ENCODE measurements at regions not wholly inside any gene's neighbourhood (a gene's known extent, or its start where the extent isn't known, plus 50 kb on each side); places are given as distances from the start of the nearest gene placed in this dataset.
"Not testable (repeated sequence)": the region's sequence is repeated elsewhere in the genome, so short reads cannot be mapped to it uniquely, and the experiment has no call there.

DNA sequence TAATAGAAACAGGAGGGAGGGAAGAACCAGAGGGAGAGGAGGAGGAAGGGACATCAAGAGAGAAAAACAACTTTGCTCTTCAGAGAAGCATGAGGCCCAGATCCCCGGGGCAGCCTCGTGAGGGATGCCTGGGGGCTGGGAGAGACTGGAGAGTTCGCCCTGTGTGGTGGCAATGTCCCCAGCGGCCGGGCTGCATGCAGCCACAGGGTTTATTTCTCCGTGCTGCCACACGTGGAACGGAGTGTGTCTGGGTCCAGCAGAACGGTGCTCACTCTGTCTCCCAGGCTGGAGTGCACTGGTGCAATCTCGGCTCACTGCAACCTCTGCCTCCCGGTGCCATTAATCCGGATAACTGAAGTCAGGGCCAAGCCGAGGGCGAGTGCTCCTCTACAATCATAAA lies 257.7 kb downstream of the ACTR3B start:
- no peak for DNase-seq

- DNase-seq, result no peak
These were observed 262.0 kb downstream of the ACTR3B start for GRCh38 chr7:153021542-153021941.

DNA sequence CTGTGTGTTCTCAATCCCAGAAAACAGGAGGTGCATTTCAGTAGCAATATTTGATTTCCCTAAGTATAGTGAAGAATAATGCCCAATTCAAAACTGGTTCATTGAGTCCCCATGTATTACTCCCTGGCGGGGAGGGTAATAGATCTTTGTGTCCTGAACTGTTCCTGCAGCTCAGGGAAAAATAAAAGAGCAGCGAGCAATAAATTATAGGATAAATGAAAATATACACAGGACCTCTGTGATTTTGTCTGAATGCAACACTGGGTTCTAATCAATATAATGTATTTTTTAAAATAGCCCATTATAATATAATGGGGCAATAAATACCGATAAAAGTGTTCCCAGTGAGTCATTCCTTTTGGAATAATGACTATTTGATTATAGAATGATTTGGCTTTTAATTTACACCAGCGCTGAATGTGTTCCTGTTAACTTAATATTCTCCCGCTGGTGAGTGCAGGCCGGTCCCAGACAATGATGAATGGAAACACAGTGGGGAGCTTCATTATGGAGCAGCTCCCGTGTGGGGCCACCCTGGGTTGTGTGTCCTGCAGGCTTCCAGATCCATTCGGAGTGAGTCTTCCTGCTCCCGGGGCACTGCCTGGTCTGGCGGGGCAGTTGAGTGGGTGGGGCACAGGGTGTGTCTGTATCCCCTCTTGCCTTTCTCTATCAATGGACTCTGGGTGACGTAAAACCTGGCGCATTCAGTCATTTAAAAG lies 263.1 kb downstream of the ACTR3B start:
- DNase-seq, result no peak

DNA sequence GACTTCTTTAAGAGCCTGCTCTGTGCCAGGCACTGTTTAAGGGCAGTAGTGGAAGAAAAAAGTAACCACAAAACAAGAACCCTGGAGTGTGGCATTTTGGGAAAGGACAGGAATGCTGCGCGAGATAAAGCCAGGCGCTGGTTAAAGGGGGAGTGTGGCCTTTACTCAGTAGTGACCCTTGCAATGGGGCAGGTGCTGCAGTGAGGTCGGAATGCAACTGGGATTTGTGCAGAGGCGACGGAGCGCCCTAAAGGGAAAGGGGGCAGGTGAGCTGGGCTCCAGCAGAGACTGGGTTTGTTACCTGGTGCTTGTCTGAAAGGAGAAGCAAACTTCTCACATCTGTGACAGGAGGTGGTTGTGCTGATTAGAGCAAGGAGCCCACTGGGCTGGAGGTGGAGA lies 263.6 kb downstream of the ACTR3B start:
- DNase-seq, result no peak

DNA sequence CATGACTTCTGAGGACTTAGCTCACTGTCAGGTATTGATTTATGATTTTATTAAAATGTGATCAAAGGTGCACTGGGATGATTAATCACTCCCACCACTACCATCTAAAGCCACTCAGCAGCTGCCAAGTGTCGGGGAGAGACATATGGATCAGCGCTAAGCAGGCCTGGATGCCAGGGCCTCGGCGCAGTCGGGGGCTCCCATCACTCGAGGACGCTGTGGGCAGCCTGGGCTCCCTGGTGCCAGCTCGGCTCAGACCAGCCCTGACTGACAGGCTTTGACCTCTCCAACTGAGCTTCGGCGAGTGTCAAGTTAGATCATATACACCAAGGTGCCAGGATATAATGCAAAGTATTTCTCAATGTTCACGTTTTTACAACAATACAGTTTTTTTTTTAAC lies 267.7 kb downstream of the ACTR3B start:
- no peak for DNase-seq

- DNase-seq, result no peak
These were observed 268.4 kb downstream of the ACTR3B start for GRCh38 chr7:153027904-153028303.

DNA sequence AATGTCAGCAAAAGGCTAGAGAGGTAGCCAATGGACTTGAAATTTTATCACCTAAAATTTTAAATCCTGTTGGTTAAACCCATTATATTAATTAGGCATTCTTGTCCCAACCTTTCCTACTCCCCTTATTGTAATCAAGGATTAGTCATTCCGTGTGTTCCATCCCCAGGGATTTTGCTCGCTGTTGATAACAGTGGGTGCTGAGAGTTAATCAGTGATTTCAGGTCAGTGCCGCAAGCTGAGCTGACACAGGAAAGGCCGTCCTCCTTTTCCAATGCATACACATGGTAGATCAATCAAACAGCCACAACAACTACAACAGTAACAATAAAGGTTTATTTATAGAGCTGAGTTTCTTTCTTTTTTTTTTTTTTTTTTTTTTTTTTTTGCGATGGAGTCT lies 271.4 kb downstream of the ACTR3B start:
- DNase-seq, result no peak

DNA sequence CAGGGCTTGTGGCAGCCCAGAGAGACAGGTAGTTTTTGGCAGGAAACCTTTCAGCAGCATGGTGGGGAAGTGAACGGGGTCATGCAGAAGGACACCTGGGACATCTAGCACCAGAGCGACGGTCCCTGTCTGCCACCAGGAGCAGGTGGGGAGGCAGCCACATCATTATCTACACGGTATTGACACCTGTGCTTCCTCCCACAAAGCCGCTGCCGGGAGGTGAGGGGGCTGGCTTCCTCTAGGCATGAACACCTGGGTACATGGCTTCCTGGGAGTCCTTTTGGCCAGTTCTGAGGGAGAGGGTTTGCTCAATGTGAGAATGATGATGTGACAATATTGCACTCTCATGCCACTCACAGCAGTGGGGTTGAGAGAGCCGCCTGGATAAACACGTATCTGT lies 275.2 kb downstream of the ACTR3B start:
- DNase-seq, result no peak

DNA sequence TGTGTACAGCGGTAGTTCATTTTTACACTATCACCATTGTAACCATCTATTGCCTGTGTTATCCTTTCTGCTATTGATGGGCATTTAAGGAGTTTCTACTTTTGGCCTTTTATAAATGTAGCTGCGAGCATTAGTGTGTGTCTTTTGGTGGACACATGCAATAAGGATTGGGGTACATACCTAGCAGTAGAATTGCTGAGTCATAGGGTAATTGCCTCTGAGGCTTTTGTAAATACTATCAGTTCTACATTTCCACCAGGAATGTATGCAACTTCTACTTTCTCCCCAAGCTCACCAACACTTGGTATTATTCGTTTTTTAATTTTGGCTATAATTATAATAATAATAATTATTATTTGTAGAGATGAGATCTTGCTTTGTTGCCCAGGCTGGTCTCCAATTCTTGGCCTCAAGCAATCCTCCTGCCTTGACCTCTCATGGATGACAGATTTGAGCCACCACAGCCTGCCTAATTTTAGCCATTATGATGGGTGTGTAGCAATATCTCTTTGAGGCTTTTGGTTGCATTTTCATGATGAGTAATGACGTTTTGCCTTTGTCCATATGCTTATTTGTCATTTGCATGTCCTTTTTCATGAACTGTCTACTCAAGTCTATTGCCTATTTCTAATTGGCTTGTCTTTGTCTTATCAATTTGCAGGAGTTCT lies 277.0 kb downstream of the ACTR3B start:
- no peak for DNase-seq

DNA sequence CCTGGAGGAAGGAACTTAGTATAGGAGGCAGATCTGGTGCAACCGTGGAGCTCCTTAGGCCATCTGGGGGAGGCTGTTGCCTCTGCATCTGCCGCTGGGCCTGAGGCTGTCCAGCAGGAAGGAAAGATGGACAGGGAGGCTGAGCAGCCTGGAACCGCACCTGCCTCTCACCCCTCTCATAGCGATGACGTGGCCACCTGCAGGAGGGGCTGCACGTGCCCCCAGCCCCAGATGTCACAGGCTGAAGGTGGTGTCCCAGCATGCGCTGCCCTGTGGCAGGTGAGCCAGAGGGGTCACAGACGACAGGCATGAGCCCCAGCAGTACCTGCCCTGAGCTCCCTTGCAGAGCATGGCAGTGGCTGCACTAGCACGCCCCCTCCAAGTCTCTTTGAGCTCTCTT lies 283.9 kb downstream of the ACTR3B start:
- no peak for DNase-seq

- DNase-seq, result no peak
These were observed 285.4 kb downstream of the ACTR3B start for GRCh38 chr7:153044981-153045380.

- no peak for DNase-seq
These were observed 287.8 kb downstream of the ACTR3B start for GRCh38 chr7:153047079-153047959.

GRCh38 chr7:153052206-153052605 lies 292.7 kb downstream of the ACTR3B start:
- DNase-seq, result no peak

GRCh38 chr7:153061910-153062528 lies 302.5 kb downstream of the ACTR3B start:
- DNase-seq, result no peak

GRCh38 chr7:153065051-153065450 lies 305.5 kb downstream of the ACTR3B start:
- DNase-seq, result no peak

DNA sequence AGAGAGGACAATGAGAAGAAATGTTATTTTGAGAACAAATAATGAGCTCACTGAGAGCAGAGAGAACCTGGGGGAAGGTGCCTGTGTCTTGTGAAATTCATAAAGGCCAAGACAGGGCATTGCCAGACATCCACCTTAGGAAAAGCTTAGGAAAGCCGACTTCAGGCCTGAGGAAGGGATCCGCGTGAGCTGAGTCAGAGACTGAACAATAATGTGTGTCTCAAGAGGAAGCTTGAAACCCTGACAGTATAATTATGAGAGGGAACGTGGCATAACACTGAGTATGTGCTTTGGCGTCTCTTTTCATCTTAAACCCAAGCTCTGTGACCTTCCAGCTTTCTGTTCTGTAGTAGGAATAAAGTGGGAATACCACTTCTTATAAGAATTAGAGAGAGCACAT lies 307.2 kb downstream of the ACTR3B start:
- DNase-seq, result no peak

GRCh38 chr7:153070141-153070540 lies 310.6 kb downstream of the ACTR3B start:
- no peak for DNase-seq

DNA sequence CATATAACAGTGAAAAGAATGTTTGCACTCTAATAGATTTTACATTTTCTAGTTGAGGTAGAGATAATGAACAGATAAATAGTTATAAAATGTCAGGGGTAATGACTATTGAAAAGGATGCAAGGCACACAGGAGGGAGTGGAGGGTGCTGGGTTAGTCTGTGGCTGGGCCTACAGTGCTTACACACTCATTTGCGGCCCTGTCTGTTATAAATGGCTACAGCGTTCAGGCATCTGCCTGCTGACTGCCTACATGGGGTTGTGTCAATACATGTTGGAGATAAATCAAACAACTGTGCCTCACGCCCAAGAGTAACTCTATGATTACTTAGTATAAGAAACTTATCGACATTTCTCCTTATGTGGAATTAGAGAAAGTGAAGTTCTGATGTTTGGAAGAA lies 313.3 kb downstream of the ACTR3B start:
- no peak for DNase-seq

GRCh38 chr7:153076289-153076688 lies 316.7 kb downstream of the ACTR3B start:
- not testable (repeated sequence) for DNase-seq

DNA sequence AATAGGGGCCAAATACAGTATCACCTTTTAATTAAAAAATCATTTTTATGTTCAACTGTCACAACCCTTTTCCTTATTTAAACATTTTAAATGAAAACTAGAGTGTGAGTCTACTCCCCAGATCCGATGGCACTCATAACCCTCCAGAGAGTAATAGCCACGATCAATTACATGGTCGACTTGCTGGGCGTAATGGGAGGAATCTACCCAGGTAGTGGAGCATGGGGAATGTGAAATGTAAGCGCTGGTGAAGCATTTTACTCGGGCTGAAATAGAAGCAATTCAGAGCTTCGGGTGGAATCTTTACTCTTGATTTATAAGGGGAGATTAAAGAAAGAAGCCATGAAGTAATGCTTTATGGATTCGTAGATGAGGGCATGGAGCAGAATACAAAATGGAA lies 321.9 kb downstream of the ACTR3B start:
- DNase-seq, result no peak

- no peak for DNase-seq
These were observed 324.7 kb downstream of the ACTR3B start for GRCh38 chr7:153084278-153084677.

DNA sequence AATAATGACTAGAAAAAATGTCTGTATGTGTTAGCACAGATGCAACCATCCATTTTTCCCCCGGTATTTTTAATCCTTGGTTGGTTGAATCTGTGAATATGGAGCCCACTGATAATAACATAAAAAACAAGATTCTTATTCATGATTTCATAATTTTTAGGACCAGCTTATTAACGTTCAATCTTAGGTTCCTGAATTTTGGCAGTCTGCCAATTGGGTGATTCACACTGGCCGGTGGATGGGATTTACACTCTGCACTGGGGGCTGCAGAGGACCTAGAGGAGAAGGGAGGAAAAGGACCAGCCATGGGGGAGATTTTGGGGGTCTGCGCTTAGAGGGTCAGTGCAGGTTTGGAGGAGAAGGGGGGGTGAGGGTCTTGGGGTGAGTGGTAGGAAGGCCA lies 327.9 kb downstream of the ACTR3B start:
- DNase-seq, result no peak

DNA sequence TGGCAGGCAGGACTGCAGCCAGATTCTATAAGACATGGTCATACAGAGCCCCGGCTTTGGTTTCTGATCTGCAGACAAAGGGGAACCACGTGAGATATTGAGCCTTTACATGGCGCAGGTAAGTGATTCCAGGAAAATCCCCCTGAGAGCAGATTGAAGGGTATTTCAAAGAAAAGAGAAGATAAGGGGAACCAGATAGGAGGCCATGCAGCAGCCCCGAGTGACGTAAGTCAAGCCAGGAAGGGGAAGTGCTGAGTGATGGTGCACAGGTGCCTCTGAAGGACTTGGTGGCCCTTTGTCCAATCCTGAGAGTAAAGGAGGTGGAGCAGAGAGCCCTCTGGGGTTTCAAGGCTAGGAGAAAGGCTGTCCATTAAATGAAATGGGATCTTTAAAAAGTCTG lies 329.0 kb downstream of the ACTR3B start:
- DNase-seq, result no peak

Data from NCI-H1092 (cell line).